ENCODE measurements at regions not wholly inside any gene's neighbourhood (a gene's known extent, or its start where the extent isn't known, plus 50 kb on each side); places are given as distances from the start of the nearest gene placed in this dataset.
"Not testable (repeated sequence)": the region's sequence is repeated elsewhere in the genome, so short reads cannot be mapped to it uniquely, and the experiment has no call there.

DNA sequence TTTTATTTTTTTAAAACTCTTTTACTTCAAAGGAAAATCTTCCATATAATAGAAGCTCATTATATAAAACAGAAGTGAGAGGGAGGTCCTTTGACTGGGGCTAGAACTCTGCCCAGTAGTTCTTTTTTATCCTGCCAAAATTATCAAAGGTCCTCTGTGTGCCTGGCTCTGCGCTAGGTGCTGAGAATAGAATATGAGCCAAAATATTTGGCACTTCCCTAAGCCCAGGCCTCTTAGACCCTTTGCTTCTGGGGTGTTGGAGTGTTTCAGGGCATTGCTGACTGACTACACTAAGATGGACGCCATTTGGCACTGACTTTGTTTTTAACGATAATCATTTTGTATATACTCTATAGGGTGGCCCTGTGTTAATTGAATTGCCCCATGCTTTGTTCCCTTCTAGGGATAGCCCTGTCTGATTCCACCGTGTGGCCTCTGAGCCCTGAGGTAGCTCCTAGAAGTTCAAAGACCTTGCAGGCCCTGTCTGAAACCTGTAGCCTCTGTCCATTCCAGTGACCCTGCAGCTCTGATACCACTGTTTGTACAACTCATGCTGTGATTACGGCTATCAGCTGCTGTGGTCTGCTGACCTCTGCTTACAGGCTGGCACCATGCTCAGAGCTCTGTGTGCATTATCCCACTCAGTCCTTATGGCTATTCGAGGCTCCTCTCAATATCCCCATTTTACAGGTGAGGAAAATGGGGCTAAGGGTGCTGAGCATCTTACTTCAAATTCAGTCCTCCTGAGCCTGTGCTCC, 84.3 kb upstream of the SHB start:
- DNase-seq = no peak

DNA sequence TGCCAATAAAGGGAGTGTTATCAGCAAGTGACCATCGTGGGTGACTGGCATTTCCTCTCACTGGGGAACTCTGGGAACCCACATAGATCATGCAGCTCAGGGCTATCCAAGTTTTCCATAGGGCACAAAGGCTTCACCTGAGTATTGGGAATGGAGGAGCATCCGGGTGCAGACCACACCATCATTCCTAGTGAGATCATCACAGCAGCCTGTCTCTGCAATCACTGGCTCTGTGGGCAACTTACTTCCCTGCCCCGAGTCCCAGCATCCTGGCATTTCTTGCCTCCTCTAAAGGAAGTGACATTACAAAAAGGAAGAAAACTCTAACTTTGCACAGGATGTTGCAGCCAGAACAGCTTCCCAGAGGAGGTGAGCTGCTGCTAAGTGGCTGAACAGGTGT, 80.6 kb upstream of the SHB start:
- no peak for DNase-seq

DNA sequence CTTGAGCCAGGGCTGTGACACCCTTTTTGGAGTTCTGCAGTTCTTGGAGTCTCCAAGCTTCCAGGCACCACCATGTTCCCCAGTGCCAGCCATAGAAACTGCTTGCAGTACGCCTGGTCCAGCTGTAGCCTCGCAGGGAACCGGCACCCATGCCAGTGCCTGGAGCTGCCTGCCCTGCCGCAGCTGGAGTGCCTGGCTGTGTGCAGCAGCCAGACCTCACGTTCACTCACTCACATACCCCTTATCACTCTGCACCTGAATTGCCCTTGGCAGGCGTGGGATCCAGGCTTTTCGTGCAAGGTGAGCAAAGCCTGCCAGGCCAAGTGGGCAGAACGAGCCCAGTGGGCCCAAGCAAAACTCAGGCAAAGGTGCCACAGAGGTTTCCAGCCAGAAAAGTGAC, 77.8 kb upstream of the SHB start:
- DNase-seq = no peak

DNA sequence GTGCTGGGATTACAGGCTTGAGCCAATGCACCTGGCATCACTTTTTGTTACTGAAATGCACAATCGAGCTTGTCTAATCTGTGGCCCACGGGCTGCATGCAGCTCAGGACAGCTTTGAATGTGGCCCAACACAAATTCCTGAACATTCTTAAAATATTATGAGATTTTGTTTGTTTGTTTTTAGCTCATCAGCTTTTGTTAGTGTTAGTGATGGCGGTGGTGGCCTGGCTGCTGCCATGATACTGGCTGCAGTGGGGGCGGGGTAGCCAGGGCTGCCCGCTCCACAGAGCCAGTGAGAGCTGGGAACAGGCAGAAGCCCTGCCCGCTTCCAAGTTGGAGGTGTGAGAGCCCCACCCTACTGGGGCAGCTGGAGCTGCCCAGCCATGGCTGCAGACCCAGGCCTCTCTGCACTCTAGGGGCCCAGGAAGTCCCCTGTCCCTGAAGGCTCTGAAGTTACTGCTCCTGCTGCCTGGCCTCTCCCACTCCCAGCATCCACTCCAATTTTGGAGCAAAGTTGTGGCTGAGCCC, 76.6 kb upstream of the SHB start:
- no peak for DNase-seq

DNA sequence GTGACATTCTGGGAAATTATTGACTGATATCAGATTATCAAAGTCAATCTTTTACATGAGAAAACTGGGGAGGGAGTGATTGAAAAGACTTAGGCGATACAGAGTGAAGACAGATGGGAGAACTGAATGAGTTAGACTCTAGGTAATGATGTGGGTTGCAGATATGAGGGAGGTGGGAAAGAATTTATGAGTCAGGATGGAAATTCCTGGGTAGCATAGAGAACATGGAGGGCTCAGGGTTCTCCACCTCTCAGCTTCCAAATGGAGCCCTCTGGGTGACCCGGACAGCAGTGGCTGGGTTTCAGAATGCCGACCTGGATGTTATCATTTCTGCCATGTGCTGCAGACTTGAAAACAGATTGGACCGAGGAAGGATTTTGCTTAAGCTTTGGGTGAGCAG, 75.4 kb upstream of the SHB start:
- DNase-seq = no peak

DNA sequence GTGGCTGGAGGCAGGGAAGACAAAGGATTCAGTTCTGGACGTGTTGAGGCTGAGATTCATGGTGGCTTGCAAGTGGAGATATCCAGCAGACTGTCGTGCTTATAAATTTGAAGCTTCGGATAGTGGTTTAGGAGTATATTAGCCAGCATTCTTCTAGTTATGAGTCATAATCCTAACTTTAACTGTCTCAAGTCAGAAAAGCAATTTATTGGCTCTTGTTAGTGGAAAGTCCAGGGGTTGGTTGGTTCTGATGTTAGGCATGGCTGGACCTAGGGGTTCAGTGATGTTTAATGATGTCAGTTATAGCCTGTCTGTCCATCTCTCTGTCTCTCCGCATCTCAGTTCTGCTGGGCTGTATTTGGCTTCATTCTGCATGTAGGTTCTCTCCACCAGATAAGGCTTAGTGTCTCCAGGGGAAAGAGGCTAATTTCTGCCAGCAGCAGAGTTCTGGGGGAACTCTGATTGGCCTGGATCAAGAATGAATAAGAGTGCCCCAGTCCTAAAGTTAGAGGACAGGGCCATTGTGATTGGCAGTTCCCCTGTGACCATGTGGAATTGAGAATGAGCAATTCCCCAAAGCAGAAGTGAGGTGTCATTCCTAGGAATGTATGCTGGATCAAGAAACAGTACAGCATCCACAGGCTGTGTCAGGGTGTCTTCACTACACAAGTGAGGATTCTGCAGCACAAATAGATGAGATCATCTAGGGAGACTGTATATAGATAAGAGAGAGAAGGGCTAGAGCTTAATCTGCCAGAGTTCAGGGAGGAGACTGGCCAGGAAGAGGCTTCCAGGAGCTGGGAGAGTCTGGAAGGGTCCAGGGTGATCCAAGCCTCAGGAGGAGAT, 72.9 kb upstream of the SHB start:
- DNase-seq = no peak

DNA sequence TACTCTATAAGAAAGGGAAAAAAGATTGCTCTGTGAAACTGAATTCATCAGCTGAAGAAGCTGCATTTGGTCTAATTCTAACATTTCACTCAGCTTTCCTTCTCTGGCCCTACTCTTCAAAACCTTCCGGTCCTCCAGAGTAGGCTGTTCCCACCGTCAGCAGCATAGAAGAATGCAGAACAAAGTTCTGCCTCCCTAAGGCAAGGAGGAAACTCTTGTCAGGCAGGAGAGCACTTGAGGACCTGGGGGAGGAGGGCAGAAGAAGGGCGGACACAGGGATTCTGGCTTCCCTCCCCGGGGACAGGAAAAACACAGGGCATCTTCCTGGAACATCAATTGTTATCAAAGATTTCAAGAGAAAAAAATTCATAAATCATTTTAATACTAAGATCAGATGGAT, 69.2 kb upstream of the SHB start:
- DNase-seq = no peak

DNA sequence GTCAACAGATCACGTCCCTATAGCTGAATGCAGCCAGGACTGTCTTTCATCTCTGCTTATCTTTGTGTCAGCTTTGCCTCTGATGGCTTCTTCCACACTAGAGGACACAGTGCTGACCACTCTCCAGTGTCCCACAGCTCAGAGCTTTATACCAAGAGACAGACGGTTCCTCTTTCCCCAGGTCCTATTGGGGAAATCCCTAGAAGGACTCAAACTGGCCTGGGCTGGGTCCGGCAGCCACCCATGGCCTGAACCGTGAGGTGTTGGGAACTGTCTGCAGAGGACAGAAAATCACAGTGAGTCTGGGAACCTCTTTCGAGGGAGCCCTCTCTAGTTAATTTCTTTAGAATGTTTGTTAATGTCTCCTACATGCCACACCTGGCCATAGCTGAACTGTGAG, 68.3 kb upstream of the SHB start:
- no peak for DNase-seq

DNA sequence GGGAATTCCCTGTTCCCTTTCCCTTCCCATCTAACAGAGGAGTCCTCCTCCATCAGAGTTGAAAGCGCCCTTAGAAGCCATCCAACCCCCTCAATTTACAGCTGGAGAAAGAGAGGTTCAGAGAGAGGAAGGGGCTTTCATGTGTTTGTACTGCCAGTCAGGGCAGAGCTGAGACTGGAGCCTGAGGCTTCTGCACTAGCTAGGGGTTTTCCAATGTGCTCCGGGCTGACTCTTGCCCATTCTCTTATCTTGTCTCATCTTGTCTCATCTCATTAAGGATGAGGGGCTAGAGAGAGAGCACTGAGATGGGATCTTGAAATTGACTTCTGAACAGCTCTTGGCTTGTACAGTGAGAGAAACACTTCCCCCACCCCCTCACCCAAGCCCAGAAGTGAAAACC, 67.4 kb upstream of the SHB start:
- no peak for DNase-seq

DNA sequence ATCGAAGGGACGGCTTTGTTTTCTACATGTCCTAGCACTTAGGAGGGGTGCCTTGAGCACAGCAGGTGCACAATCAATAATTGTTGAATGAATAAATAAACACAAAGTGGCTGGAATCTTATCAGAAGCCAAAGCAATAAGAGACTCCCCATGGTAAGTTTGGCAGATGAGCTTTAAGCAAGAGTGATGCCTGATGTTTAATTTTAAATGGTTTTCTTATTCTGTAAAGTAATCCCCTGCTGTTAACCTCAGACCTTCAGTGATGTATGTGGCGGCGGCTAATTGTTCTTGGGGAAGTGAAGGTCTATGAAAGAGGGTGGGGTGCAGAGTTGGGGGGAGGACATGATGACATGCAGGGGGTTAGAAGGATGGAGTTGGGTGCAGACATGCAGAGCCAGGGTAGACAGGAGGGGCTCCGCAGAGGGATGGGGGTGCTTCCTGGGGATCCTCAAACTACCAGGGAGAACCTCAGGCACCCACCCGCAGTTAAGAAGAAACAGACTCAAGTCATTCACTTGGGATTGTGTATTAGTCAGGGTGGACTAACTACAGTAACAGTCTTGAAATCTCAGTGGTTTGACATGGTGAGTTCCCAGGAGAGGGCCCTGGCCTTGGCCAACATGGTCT, 65.7 kb upstream of the SHB start:
- DNase-seq = no peak

DNA sequence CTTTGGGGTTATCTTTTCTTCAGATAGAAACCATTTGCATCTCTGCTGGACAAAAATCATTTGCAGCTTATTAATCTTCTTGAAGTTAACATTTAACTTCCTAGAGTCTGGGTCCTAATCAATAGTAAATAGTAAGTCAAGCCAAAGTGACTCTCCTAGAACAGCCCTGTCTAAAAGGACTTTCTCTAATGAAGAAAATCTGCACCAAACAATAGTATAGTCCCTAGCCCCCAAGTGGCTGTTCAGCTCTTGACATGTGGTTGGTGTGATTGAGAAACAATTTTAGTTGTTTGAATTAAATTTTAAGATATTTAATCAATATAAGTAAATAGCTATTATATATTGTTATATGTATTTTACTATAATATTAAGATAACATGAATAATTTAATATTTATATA, 64.6 kb upstream of the SHB start:
- DNase-seq = no peak

DNA sequence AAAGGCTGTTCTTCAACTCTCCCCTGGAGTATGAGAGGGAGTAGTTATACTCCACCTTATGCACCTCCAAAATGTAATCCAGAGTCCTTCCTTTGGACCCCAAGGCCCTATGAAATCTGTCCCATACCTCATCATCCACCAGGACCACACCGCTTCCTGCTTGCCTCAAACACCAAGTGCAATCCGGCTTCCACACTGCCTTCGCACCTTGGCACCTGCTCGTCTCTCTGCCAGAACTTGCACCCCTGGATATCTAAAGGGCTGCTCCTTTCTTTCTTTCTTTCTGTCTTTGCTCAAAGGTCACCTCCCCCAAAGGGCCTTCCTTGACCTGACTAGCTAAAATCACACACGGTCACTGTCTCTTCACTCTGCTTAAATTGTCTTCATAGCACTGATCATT, 63.9 kb upstream of the SHB start:
- no peak for DNase-seq

DNA sequence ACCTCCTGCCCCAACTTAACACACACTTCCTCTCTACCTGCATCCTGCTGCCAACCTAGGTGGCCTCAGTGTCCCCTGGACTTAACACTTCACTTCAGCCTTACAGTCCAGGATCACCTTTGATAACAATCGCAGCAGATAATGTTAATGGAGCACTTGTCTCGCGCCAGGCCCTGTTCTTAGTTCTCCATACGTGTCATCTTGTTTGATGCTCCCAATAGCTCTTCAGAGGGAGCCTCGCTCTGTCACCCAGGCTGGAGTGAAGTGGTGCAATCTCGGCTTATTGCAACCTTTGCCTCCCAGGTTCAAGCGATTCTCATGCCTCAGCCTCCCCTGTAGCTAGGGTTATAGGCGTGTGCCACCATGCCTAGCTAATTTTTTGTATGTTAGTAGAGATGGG, 62.7 kb upstream of the SHB start:
- DNase-seq = no peak

DNA sequence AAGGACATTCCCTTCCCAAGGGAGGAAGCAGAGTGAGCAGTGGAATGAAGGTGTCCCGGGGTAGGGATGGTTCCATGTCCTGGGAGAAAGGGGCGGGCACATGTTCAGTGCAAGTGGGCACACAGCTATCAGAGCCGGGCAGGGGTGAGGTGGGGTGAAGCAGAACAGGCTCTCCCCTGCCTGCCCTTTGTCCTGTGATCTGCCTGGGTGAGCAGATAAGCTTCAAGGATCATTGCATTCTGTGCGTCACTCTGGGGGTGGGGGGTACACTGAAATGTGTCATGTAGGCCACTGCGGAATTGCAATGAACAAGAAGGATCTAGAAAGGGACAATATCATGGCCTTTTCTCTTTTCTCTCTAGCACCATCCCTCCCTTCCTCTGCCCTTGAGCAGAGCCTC, 61.7 kb upstream of the SHB start:
- no peak for DNase-seq

DNA sequence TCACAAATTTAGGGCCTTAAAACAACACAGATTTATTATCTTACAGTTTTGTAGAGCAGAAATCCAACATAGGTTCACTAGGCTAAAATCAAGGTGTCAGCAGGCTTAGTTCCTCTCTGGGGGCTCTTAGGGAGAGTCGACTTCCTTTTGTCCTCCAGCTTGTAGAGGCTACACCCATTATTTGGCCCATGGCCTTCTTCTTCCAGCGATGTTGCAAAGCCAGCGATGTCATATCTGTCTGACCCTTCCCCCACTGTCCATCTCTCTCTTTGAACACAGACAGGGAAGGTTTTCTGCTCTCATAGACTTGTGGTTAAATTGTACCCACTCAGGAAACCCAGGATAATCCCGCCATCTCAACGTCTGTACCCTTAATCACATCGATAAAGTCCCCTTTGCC, 60.3 kb upstream of the SHB start:
- no peak for DNase-seq

DNA sequence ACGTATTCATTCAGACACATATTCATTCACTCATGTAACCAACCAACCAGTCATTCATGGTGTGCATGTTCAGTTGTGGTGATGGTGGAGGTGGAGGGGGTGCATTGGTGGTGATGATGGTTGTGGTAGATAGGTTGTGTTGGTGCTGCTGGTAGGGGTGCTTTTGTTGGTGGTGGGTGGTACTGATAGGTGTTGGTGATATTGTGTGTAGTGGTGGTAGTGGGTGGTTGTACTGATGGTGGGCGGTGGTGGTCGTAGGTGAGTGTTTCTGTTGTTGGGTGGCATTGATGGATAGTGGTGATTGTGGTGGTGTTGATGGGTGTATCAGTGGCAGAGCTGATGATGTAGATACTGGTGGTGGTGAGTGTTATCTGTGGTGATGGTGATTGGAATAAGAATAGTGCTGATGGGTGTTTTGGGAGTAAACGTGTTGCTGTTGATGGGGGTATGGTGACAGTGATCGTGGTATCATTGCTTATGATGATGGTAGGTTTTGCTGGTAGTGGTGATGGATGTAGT, 59.8 kb upstream of the SHB start:
- DNase-seq = no peak

DNA sequence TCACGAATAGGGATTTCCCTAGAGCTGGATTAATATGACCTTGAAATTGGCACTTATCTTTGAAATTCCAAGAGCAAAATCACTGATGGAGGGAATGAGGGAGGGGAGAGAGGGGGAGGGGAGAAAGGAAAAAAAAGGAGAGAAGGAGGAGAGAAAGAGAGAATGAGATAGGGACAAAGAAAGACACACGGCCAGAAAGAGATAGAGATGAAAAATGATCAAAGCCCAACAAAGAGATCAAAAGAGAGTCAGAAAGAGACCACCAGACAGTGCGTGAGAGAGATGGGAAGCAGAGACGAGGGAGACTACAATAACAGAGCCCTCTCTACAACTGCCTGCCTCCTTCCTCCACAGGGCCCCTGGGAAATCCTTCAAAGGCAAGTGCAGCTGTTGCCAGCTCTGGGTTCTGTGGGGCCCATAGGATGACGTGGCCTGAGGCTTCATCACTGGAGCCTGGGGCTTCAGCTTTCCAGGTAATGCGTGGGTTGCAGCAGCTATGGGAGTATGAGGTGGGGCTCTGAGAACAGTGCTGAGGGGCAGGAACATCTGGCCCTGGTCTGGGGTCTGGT, 58.3 kb upstream of the SHB start:
- no peak for DNase-seq

DNA sequence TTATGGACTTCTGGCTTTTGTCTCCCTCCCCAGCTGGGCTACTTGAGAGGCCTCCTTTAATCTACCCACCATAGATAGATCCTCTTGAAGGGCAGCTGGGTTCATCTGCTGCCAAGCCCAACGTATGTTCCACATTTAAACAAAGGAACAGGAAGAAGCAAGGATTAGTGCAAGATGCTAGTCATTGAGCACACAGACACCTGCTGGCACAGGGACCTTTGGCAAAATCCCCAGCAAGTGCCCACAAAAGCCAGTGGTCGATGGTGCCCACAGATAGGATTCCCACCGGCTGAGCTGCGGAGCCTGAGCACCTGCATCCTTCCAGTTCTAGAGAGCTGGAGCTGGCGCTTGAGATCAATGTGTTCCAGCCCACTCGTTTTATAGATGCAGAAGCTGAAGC, 57.7 kb upstream of the SHB start:
- no peak for DNase-seq

DNA sequence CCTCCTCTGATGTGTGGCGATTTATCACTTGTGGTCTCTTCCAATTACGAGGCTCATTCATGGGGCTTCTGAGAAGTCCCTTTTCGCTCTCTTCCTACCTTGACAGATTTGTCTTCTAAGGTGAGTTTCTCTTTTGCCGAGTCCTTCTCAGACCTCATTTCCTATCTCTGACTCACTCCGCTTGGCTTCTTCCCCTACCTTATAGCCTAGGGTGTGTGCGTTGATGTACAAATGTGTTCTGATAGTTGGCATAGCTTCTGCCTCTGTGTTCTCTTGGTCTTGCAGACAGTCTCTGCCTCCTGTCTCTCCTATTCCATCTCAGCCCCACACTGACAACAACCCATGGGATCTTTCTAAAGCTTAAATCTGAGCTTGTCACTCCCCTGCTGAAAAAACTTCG, 56.9 kb upstream of the SHB start:
- DNase-seq = no peak

DNA sequence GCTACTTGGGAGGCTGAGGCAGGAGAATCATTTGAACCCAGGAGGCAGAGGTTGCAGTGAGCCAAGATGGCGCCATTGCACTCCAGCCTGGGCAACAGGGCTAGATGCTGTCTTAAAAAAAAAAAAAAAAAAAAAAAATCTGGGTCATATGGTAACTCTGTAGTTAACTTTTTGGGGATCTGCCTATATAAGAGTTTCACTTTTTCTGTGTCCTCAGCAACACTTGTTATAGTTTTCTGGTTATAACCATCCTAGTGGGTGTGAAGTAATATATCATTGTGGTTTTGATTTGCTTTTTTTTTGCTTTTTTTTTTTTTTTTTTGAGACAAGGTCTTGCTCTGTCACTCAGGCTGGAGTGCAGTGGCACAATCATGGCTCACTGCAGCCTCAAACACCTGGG, 54.3 kb upstream of the SHB start:
- not testable (repeated sequence) for DNase-seq

DNA sequence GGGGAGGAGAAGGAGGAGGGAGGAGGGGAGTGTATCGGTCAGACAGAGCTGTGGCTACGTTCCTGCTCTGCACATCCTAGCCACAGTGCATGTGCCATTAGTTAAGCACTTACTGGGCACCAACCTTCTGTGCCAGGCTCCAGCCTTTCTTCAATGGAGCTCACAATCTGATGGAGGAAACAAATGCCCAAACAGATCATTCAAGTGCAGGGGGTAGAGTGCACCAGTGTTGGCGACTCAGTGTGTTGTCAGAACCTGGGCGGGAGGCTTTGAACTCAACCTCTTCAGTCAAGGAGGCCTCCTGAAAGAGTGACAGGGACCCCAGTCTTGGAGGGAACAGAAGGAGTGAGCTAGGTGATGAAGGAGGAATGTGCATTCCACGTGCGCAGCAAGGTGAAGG, 51.9 kb upstream of the SHB start:
- no peak for DNase-seq

DNA sequence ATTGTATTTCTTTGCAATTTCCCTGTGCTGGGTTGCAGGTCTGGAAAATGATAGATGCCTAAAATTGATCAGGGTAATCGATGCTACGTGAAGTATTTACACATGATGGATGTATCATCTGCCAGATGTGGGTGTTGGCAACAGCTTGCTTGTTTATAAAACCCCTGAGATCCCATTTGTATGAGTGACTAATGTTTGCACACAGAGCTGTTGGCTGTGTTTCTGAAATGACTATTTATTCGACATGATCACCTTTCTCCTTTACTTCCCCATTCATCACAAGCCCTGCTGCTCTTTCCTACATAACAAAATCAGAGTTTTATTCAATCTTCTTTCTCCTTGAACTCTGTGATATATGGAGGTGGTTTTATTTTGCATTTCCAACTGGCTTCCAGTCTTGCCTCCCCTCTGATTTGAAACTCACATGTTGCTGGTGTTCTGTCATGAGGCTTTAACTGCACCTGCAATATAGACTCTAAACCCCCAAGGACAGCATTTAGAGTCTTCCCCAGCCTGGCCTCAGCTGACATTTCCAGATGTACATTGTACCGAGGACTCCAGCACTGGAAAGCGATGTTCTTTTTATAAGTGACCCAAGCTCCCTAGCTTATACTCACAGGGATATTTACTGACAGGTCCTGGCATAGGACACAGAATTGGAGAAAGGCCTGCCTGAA, 50.7 kb upstream of the SHB start:
- DNase-seq = no peak

Measured in hippocampal formation (tissue), 2 donors.